H1 (cell line): ENCODE measurements at regions not wholly inside any gene's neighbourhood (a gene's known extent, or its start where the extent isn't known, plus 50 kb on each side); places are given as distances from the start of the nearest gene placed in this dataset.

Experiments used
- CREB1 ChIP-seq: IDR thresholded peaks from 2 replicates; pipeline ENCODE4 v1.6.1; 2012; ENCODE audit warnings: inconsistent platforms
- CTBP2 ChIP-seq: IDR thresholded peaks from 2 replicates; pipeline ENCODE4 v1.7.0; 2011; ENCODE audit warnings: borderline replicate concordance, mild to moderate bottlenecking, moderate library complexity, mixed read lengths, low read length; ENCODE audit not compliant: insufficient read depth, insufficient read length
- GTF2F1 ChIP-seq: IDR thresholded peaks from 2 replicates; pipeline ENCODE4 v1.6.1; 2012; ENCODE audit warnings: low read depth, low read length, improper control_type of control experiment, borderline replicate concordance
- NRF1 ChIP-seq: IDR thresholded peaks from 2 replicates; pipeline ENCODE4 v1.6.1; 2011; ENCODE audit warnings: mild to moderate bottlenecking, low read depth, low read length, improper control_type of control experiment
- RAD21 ChIP-seq, 2 experiments: IDR thresholded peaks in 1 of 2; conservative IDR thresholded peaks in 1 of 2; 2 replicates each; pipeline ENCODE4 v1.6.1; 2011; ENCODE audit warnings: low read depth in 2 of 2, low read length in 2 of 2, improper control_type of control experiment in 1 of 2, inconsistent platforms in 1 of 2, mild to moderate bottlenecking in 1 of 2, moderate library complexity in 1 of 2

- TF ChIP-seq CTBP2 (no peak), GTF2F1 (no peak), RAD21 (IDR thresholded peaks at IDR 0.05 in 1 of 2, conservative IDR thresholded peaks at IDR 0.05 in 1 of 2; ENCODE audit: low read depth in 2 of 2, low read length in 2 of 2) (no peak), NRF1 (no peak), CREB1 (no peak)
These were observed 315.3 kb downstream of the GABRG2 start (continued) for GRCh38 chr5:162382839-162383238.
